ENCODE measurements at regions not wholly inside any gene's neighbourhood (a gene's known extent, or its start where the extent isn't known, plus 50 kb on each side); places are given as distances from the start of the nearest gene placed in this dataset.

DNA sequence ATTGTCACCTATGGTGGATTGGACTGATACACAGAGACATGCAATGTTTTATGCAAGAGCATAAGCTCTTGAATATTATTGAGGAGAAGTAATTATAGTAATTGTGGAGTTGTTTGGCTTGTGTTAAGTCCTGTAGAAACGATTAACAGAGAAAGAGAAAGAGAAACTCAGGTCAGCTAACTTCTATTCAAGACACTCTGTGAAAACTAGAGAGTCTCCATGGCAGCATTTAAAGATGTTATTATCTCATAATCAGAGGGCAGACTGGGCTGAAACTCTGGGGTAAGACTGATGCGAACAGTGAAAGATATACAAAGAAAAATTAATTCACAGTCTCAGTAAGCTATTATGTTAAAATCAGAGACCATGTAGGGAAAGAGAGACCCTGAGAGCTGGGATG lies 625.7 kb downstream of the FAT4 start:
- Histone ChIP-seq H3K9me3 (no peaks in the 10 kb centered on the region), H3K27me3 (no peaks in the 10 kb centered on the region), H3K36me3 (no peaks in the 10 kb centered on the region), H3K27ac (no peak overlapping the region), H3K4me3 (no peak overlapping the region), H3K4me1 (ENCODE audit: insufficient read depth) (no peaks in the 10 kb centered on the region)
- 70 to 80% (median 74%) methylated on average over 2 of the region's 2 CpGs for WGBS, 3 donors
- TF ChIP-seq CTCF (IDR thresholded peaks at IDR 0.05) (no peak), POLR2A (IDR thresholded peaks at IDR 0.05) (no peak), EP300 (IDR thresholded peaks at IDR 0.05) (no peak)
- intact Hi-C loops (cut with DNase I), result no loop called here
- no peak for DNase-seq

- TF ChIP-seq POLR2A (IDR thresholded peaks at IDR 0.05), result no peak
- TF ChIP-seq EP300 (IDR thresholded peaks at IDR 0.05), result no peak
- TF ChIP-seq CTCF (IDR thresholded peaks at IDR 0.05), result no peak
- no peaks in the 10 kb centered on the region for H3K4me1 ChIP-seq (ENCODE audit: insufficient read depth)
- no peak overlapping the region for H3K4me3 ChIP-seq
- H3K36me3 ChIP-seq, result no peaks in the 10 kb centered on the region
- H3K27ac ChIP-seq, result no peak overlapping the region
- H3K9me3 ChIP-seq, result no peaks in the 10 kb centered on the region
- H3K27me3 ChIP-seq, result no peaks in the 10 kb centered on the region
- WGBS, 3 donors, result 82 to 90% (median 82%) methylated on average over 2 of the region's 2 CpGs
- intact Hi-C loops (cut with DNase I), result no loop called here
- DNase-seq, result no peak
These were observed 630.2 kb downstream of the FAT4 start for GRCh38 chr4:125944966-125945365.

DNA sequence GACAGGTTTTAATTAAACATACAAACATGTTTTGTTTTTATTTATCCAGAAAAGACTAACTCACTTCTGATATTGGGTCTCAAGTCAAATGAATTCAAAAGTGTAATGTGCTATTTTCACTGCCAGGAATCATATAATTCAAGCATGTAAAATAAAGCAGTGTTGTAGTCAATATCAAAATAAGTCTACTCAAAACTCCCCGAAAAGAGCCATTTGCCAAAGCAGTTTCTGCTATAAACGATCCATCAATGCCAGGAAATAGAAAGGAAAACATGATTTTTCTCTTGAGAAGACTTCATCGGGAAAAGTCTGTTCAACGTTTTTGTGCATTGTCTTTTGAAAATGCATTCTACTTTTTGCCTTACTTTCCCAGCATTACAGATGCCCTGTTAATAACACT lies 633.3 kb downstream of the FAT4 start:
- Histone ChIP-seq H3K9me3 (no peaks in the 10 kb centered on the region), H3K4me3 (no peak overlapping the region), H3K36me3 (no peaks in the 10 kb centered on the region), H3K4me1 (ENCODE audit: insufficient read depth) (no peaks in the 10 kb centered on the region), H3K27me3 (no peaks in the 10 kb centered on the region), H3K27ac (no peak overlapping the region)
- TF ChIP-seq EP300 (IDR thresholded peaks at IDR 0.05), result no peak
- TF ChIP-seq CTCF (IDR thresholded peaks at IDR 0.05), result no peak
- no peak for TF ChIP-seq POLR2A (IDR thresholded peaks at IDR 0.05)
- no peak for DNase-seq
- intact Hi-C loops (cut with DNase I), result no loop called here
- WGBS, 3 donors, result 12 to 38% (median 14%) methylated on average over 4 of the region's 4 CpGs

- no peak overlapping the region for H3K4me3 ChIP-seq
- no peak for DNase-seq
- no peaks in the 10 kb centered on the region for H3K4me1 ChIP-seq (ENCODE audit: insufficient read depth)
- no peaks in the 10 kb centered on the region for H3K9me3 ChIP-seq
- H3K27me3 ChIP-seq, result no peaks in the 10 kb centered on the region
- H3K27ac ChIP-seq, result no peak overlapping the region
- no peak for TF ChIP-seq POLR2A (IDR thresholded peaks at IDR 0.05)
- no peak for TF ChIP-seq CTCF (IDR thresholded peaks at IDR 0.05)
- TF ChIP-seq EP300 (IDR thresholded peaks at IDR 0.05), result no peak
- 87 to 95% (median 90%) methylated on average over 1 of the region's 1 CpG for WGBS, 3 donors
- intact Hi-C loops (cut with DNase I), result no loop called here
- no peaks in the 10 kb centered on the region for H3K36me3 ChIP-seq
These were observed 636.6 kb downstream of the FAT4 start for GRCh38 chr4:125951261-125951887.
